Chondrocyte (in vitro differentiated cells): ENCODE measurements at regions not wholly inside any gene's neighbourhood (a gene's known extent, or its start where the extent isn't known, plus 50 kb on each side); places are given as distances from the start of the nearest gene placed in this dataset.
"Not testable (repeated sequence)": the region's sequence is repeated elsewhere in the genome, so short reads cannot be mapped to it uniquely, and the experiment has no call there.

Experiments used
- DNase-seq: peaks from one replicate; pipeline ENCODE4 v3.0.0; 2021; ENCODE audit warnings: mixed read lengths, low spot score
- H3K27ac Mint-ChIP-seq: one replicate; pipeline ENCODE4 v1.8.0; 2021; ENCODE audit warnings: mild to moderate bottlenecking, moderate library complexity, mixed read lengths; ENCODE audit not compliant: unreplicated experiment
- H3K27me3 Mint-ChIP-seq: 2 replicates; pipeline ENCODE4 v1.8.0; 2021; ENCODE audit warnings: low read depth, mixed read lengths
- H3K36me3 Mint-ChIP-seq: 2 replicates; pipeline ENCODE4 v1.8.0; 2021; ENCODE audit warnings: low read depth, mixed read lengths
- H3K4me1 Mint-ChIP-seq: 2 replicates; pipeline ENCODE4 v1.8.0; 2021; ENCODE audit warnings: low read depth, mild to moderate bottlenecking, mixed read lengths
- H3K4me3 Mint-ChIP-seq: one replicate; pipeline ENCODE4 v1.8.0; 2021; ENCODE audit warnings: mild to moderate bottlenecking, moderate library complexity, mixed read lengths; ENCODE audit not compliant: unreplicated experiment
- H3K9me3 Mint-ChIP-seq: 2 replicates; pipeline ENCODE4 v1.8.0; 2021; ENCODE audit warnings: low read depth, mixed read lengths
- CTCF ChIP-seq: fragments of 200-600 bp; sonication (generic); IDR thresholded peaks from 2 replicates; pipeline ENCODE4 v1.5.0; 2021; ENCODE audit warnings: antibody characterized with exemption, mild to moderate bottlenecking, moderate library complexity

GRCh38 chr4:154988511-154988910 is 207.4 kb downstream of the RBM46 start:
- no peaks in the 10 kb centered on the region for H3K4me1 Mint-ChIP-seq
- no peaks in the 10 kb centered on the region for H3K36me3 Mint-ChIP-seq

GRCh38 chr4:154989511-154989910 is 208.4 kb downstream of the RBM46 start:
- H3K9me3 Mint-ChIP-seq, result no peaks in the 10 kb centered on the region
- H3K4me1 Mint-ChIP-seq, result no peaks in the 10 kb centered on the region
- peaks cover 19% of the 10 kb centered on the region for H3K27me3 Mint-ChIP-seq
- no peak overlapping the region for H3K27ac Mint-ChIP-seq
- no peaks in the 10 kb centered on the region for H3K36me3 Mint-ChIP-seq
- H3K4me3 Mint-ChIP-seq, result no peak overlapping the region
- DNase-seq, result no peak
- TF ChIP-seq CTCF, result no peak

More at GRCh38 chr4:154988511-154988910, 207.4 kb downstream of the RBM46 start:
- H3K4me3 Mint-ChIP-seq, result no peak overlapping the region
- H3K27ac Mint-ChIP-seq, result no peak overlapping the region
- no peak for TF ChIP-seq CTCF
- no peaks in the 10 kb centered on the region for H3K9me3 Mint-ChIP-seq
- DNase-seq, result no peak
- H3K27me3 Mint-ChIP-seq, result peaks cover 29% of the 10 kb centered on the region

GRCh38 chr4:154997866-154998265 is 210.6 kb upstream of the NPY2R start:
- not testable (repeated sequence) for H3K4me1 Mint-ChIP-seq, H3K9me3 Mint-ChIP-seq, H3K27me3 Mint-ChIP-seq, H3K36me3 Mint-ChIP-seq, H3K27ac Mint-ChIP-seq, DNase-seq, H3K4me3 Mint-ChIP-seq

- no peak overlapping the region for H3K27ac Mint-ChIP-seq
- H3K27me3 Mint-ChIP-seq, result no peaks in the 10 kb centered on the region
- H3K4me1 Mint-ChIP-seq, result peaks cover 5% of the 10 kb centered on the region
- no peak overlapping the region for H3K4me3 Mint-ChIP-seq
- H3K36me3 Mint-ChIP-seq, result no peaks in the 10 kb centered on the region
- DNase-seq, result no peak
- TF ChIP-seq CTCF, result no peak
- peaks cover 4% of the 10 kb centered on the region for H3K9me3 Mint-ChIP-seq
Measured at GRCh38 chr4:154998284-154998683, 210.2 kb upstream of the NPY2R start.

GRCh38 chr4:154998773-154999172 is 209.7 kb upstream of the NPY2R start:
- Mint-ChIP-seq H3K9me3 (peaks cover 4% of the 10 kb centered on the region), H3K4me1 (peaks cover 5% of the 10 kb centered on the region), H3K36me3 (no peaks in the 10 kb centered on the region), H3K4me3 (no peak overlapping the region), H3K27me3 (no peaks in the 10 kb centered on the region), H3K27ac (no peak overlapping the region)
- no peak for TF ChIP-seq CTCF
- DNase-seq, result no peak

GRCh38 chr4:154999950-155000578 is 208.4 kb upstream of the NPY2R start:
- Mint-ChIP-seq H3K4me1 (peaks cover 5% of the 10 kb centered on the region), H3K36me3 (no peaks in the 10 kb centered on the region), H3K9me3 (peaks cover 4% of the 10 kb centered on the region), H3K27me3 (no peaks in the 10 kb centered on the region), H3K4me3 (no peak overlapping the region), H3K27ac (no peak overlapping the region)
- TF ChIP-seq CTCF, result no peak
- no peak for DNase-seq
